GM19035 (cell line): ENCODE measurements at regions not wholly inside any gene's neighbourhood (a gene's known extent, or its start where the extent isn't known, plus 50 kb on each side); places are given as distances from the start of the nearest gene placed in this dataset.

ENCODE experiments used
- ATAC-seq: cut with Tn5 transposase; IDR thresholded peaks from one replicate; pipeline ENCODE4 v1.9.1; 2021; ENCODE audit not compliant: unreplicated experiment

DNA sequence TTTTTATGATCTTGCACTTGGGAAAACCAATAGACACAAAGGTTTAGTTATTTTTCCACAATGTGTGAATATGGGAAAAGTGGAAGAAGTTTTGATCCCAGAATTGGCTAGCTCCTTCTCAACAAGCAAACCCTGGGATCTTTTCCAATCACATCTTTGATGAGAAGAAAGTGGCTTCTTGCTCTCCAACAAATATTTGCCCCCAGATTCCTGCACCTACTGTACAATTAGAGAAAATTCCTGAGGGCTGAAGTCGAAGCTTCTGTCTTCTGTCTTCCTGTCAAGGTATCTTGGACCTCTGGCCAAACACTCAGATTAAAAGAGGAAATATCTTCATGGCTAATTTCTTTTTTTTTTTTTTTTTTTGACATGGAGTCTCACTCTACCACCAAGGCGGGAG lies 113.1 kb upstream of the SLC45A1 start:
- no peak for ATAC-seq

DNA sequence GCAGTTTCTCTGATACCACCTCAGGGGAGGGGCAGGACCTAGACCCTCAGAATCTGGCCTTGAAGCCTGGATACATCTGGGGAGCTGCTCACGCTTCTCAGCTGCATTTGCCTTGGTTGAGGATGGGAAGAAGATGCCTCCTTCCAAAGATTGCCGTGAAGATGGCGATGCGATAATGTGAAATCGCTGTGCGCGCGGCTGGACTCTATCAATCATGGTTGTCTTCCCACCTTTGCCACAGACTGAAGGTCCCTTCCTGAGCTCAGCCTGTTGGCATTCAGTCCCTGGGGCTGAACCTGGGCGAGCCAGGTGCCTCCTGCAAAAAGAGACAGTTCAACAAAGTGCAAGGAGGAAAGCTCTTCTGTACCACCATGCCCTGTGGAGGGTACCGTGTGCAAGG lies 114.4 kb upstream of the SLC45A1 start:
- ATAC-seq: no peak

DNA sequence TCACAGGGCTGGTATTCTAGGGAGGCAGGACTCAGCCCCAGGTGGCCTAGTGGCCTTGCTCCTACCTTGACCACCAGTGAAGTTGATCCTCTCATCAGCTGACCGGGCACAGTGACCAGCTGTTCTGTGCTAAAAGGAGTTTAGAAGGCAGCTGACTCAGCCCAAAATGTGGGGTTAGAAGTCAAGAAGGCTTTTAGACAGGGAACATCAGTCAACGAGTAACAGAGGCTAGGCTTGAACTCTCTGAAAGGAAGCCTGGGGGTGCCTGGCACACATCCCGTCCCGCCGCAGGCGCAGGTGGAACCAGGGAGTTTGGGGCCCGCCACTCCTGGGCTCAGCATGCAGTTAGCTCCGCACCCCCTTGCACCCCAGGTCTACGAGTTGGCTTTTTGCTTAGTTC lies 114.9 kb upstream of the SLC45A1 start:
- ATAC-seq: no peak

DNA sequence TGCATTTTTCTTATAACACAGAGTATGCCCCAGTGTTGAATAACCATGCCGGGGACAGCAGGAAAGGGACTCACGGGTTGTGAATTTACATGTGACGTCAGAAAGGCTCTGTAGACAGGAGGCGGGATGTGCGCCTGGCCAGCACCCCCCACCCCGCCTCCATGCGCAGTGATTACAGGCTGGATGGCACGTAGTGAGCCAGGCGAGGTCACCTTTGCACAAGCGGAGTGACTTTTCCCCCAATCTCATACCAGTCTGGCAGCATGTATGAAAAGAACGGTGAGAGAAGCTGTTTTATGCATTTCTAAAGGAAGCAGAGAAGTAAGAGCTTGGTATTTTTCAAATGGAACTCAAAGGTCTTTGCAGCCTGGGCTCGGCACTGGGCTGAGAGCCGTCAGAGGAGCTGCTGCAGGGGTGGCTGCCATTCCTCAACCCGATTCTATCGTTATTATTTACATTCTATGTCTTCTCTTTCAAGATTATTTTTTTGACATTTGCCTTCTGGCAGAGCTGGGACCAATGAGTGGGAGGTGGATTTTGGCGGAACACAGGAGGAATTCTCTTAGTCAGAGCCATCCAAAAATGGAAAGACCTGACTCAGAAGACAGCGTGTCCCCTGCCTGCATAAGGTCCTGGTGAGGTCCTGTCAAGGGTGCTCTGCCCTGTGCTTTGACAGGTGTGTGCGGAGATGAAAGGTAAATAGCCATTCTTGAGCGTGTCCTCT lies 115.6 kb upstream of the SLC45A1 start:
- no peak for ATAC-seq

DNA sequence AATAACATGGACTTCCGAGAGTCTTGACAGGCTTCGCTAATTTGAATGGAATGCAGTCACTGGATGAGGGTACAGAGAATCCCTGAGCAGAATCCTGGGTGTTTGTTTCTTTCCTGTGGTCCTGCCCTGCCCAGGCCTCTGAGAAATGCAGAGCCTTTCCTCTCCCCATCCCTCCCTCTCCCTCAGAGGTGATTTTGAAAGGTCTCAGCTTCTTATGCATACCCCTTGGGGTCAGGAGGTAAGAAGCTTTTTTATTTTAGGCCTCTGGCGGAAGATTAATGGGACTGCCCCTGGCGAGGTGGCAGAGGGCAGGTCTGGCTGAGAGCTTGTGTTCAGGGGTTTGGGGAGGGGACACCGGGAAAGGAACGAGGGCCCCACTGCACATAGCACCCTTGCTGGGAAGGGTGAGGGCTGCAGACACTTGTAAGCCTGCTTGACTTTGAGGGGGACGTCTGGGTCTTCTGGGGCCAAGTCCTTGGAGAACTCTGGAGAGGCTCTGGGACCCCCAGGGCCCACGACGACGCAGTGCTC lies 116.5 kb upstream of the SLC45A1 start:
- no peak for ATAC-seq

DNA sequence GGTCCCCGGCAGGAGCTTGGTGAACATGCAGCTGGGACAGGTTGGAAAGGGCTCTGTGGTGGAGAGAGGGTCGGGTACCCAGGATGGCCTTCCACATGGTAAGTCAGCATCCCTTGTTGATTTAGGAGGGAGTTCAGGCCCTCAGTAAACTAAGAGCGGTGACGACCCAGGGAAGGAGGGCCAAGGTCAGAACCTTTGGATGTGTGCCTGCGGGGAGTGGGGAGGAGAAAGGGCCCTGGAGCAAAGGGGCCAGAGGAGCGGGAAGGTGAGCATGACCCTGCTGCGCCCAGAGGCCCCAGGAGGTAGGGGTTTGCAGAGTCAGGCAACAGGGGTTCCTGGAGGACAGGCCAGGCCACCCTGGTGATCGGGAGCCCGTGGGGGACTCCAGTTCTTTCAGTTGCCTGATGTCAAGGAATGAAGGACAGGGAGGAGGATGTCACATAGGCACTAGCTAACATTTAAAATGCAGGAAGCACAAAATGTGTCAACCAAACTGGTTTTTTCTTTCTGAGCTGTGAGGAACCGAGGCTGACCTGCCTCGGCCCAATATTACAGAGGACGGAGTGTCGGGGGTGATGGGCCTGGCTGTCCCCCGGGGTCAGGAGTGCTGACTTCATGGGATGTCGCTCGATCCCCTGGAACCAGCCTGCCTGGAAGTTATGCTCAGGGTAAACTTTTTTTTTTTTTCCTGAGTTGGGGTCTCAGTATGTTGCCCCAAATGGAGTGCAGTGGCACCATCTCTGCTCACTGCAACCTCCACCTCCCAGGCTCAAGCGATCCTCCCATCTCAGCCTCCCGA lies 117.4 kb upstream of the SLC45A1 start:
- ATAC-seq: no peak

DNA sequence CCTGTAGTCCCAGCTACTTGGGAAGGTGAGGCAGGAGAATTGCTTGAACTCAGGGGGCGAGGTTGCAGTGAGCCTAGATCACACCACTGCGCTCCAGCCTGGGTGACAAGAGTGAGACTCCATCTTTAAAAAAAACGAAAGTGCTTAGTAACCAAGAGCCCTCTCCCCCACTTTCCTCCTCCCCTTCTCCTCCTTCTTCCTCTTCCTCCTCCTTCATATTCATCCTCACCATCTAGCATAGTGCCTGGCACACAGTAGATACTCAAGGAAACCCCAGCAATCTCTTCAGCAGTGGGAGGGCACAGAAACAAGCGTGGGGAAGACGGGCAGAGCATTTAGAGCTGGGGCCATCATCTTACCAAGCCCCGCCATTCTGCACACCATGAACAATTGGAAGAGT lies 119.4 kb upstream of the SLC45A1 start:
- no peak for ATAC-seq

DNA sequence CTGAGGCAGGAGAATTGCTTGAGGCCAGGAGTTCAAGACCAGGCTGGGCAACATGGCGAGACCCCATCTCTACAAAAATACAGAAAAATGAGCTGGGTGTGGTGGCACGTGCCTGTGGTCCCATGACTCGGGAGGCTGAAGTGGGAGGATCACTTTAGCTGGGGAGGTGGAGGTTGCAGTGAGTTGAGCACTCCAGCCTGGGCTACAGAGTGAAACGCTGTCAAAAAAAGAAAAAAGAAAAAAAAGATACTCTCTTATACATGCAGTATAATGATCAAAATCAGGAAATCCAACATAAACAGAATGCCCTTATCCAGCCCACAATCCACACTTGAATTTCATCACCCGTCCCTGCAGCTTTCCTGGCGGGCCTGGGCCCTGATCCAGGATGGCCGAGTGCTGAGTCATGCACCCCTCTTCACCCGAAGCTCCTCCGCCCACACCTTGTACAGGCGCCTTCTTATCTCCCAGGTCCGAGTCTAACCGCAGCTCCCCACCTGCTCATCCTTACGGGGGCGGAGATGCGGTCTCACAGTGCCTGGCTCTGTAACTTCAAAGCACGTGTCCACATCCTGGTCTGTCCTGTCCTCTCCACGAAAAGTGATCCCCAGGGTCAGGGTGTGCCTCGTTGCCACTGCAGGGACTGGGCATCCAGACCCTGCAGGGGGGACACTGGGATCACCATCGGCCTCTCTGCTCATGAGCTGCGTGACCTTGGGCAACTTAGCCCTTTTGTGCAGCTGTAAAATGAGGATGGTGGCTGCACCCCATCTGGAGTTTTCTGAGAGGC lies 120.2 kb upstream of the SLC45A1 start:
- ATAC-seq: no peak

DNA sequence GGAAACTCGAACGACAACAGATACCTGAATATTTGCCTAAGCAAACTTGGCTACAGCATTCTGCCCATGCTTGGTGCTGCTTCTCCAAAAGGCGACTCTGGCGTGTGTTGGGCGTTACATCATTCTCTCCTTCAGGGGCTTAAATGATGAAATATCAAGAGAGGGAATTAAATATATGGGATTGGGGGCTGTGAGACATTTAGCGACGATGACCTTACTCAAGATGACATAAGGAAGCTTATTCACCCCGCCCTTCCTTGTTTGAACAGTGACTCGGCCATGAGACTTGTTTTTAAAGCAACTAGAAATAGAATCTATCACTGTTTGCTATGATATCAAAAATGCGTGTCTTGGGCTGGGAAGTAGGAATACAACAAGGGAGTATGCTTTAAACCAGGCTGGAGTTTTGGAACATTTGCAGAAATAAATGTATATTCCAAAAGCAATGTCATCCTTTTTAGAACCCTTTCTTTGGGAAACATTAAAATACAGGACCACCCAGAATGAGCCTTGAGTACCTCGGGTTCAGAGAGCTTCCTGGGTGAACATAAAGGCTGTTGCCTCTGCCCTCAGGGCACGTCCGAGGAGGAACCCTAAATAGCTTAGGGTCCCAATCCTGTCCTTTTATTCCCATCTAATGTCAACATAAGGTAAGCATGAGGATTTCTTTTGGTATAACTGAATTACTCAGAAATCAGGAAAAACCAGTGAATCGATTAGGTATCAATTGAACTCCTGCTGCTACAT lies 123.3 kb upstream of the SLC45A1 start:
- no peak for ATAC-seq

DNA sequence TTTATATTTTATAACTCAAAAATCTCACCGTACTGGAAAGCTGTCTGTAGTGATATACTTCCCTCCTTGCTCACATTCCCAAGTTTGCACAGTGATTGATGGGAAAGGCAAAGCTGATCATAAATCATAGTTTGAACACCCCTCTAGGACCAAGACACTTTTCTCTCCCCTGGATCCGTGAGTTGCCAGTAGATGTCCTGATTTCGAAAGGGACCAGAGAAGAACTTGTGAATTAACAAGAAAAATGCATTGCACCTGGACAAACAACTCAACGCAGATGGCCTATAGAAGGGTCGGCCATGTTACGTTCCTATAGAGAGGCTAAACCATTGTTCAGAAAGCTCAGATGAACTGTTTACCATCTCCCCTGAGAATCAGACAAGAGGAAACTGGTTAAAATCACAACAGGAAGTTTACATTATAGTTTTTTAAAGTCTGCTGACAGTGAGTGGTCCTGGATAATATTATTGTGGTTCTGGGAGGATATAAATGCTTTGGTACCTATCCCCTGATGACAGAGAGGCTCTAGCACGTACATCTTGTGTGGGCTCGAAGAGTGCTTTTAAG lies 124.0 kb upstream of the SLC45A1 start:
- no peak for ATAC-seq

DNA sequence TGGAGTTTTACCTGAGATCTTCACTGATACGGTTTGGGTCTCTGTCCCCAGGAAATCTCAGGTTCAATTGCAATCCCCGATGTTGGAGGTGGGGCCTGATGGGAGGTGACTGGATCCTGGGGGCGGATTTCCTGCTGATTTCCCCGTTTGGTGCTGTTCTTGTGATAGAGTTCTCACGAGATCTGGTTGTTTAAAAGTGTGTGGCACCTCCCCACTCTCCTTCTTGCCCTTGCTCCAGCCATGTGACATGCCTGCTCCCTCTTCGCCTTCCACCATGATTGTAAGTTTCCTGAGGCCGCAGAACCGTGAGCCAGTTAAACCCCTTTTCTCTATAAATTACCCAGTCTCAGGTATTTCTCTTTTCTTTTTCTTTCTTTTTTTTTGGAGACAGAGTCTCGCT lies 126.4 kb upstream of the SLC45A1 start:
- no peak for ATAC-seq

DNA sequence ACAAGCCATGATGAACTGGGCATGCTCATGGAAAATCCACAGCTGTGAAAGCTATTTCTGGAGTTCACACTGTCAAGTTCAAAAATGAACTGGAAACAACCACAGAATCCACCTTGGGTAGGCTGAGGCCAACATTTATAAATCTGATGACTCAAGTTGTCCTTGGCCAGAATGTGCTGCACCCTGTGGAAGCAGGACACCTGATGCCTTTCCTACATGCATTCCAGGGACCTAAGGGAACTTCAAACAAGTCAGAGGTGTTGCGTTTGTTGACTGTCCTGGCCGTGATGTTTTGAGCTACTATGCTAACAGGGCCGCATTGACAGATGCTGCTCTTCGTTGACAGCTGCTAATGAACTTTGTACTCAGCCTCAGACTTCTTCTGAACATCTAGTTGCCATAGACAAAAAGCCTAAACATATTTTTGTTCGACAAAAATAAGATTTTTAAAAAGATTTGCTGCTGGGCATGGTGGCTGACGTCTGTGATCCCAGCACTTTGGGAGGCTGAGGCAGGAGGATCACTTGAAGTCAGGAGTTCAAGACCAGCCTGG lies 127.9 kb upstream of the SLC45A1 start:
- ATAC-seq: no peak

DNA sequence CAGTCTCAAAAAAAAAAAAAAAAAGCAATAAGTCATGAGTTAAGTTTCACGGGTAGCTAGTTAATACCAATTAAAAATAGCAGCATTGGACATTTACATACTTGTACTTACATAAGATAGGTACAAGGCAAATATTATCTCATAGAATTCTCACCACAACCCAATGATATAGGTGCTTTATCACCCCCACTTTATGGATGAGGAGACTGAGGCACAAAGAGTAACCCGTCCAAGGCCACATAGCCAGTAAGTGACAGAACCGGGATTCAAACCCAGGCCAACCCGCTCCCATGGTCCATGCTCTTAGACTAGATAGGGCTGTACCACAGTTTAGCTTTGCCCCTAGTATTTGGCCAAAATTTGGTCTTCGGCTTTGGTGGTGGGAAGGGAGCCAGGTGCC lies 132.5 kb upstream of the SLC45A1 start:
- no peak for ATAC-seq

DNA sequence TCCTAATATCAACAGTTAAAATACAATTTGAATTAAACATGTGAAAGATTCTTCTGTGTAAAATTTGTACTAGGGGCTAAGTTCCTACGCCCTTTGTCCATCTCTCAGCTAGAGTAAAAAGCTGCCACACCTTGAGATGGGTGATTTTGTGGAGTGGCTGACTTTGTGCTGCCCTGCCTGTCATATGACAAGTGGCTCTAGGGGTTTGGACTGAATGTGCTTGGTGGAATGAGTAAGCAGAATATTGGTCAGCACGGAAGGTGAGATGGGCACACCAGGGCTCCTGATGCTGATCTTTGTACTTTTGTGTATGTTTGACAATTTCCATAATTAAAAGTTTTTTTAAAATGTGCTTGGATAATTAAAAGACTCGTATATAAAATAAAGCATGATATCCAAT lies 133.6 kb upstream of the SLC45A1 start:
- no peak for ATAC-seq

DNA sequence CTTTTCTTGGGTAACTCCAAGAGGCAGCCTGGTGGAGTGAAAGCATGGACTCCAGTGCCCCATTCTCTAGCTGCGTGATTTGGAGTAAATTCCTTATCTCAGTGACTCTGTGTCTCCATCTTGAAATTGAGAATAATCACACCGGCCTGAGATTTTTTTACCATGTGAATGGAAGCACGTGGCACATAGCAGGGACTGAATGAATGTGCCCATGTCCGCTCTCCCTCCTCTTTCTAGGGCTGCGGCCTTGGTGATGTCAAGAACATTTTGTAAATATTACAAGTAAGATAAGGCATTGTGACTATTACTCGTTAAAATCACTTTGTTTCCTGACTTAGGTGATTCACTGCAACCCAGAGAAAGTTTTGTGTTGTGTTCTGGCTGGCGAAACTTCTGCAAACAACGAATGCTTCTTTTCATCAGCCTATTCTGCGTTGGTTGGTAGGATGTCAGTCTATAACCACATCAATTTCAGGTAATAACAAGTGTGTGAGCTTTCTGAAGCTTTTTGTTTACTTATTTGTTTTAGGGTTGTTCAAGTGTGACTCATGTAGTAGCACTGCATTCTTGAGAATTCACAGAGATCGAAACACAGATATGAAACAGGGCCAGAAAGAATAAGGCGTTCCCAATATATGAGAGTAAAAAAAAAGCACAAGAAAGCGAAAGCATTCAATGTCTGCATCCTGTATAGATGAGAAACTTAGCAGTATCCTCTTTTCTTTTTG lies 135.7 kb upstream of the SLC45A1 start:
- no peak for ATAC-seq

DNA sequence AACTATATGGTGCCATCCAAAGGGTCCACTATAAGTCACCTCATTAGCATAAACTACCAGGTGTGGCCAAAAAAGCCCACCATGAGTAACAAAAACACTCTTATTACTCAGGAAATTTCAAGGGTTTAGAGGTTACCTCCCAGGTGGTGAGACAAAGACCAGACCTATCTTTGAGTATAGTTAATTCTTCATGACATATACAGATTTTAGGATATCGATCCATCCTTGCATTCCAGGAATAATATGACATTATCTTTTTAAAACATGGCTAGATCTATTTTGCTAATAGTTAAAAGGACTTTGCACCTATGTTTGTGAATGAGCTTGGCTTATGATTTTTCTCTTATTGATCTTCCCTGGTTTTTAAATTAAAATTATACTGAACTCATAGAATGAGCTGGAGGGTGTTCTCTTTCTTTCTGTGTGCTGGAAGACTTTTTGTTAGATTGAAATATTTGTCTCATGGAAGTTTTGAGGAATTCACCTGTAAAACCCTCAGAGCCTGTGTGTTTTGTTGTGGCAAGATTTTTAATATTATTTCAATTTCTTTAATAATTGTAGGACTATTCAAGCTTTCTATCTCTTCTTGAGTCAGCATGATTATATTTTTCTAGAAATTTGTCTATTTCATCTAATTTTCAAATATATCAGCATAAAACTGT lies 138.7 kb upstream of the SLC45A1 start:
- ATAC-seq: no peak

DNA sequence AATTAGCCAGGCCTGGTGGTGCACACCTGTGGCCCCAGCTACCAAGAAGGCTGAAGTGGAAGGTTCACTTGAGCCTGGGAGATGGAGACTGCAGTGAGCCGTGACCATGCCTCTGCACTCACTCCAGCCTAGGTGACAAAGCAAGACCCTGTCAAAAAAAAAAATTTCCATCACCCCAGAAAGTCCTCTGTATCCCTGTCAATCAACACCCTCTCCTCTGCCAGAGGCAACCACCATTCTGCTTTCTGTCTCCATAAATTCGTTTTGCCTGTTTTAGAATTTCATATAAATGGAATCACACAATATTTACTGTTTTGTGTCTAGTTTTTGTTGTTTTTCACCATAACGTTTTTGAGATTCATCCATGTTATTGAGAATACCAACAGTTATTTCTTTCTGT lies 141.6 kb upstream of the SLC45A1 start:
- ATAC-seq: no peak

DNA sequence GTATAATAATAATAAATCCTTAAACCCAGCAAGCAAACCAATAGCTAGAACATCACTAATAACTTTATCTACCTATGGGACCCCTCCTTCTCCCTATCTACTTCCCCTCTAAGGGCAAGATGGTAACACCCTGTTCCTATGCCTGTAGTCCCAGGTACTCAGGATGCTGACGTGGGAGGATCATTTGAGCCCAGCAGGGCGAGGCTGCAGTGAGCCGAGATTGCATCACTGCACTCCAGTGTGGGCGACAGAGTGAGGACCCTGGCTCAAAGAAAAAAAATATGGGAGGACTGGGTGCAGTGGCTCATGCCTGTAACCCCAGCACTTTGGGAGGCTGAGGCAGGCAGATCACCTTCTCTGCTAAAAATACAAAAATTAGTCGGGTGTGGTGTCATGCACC lies 143.1 kb upstream of the SLC45A1 start:
- ATAC-seq: no peak
